AG08395 (cell line): ENCODE measurements at regions not wholly inside any gene's neighbourhood (a gene's known extent, or its start where the extent isn't known, plus 50 kb on each side); places are given as distances from the start of the nearest gene placed in this dataset.
"Not testable (repeated sequence)": the region's sequence is repeated elsewhere in the genome, so short reads cannot be mapped to it uniquely, and the experiment has no call there.

Experiments
- DNase-seq: peaks from one replicate; pipeline ENCODE4 v3.0.0; 2012; ENCODE audit warnings: mixed read lengths, low spot score

DNA sequence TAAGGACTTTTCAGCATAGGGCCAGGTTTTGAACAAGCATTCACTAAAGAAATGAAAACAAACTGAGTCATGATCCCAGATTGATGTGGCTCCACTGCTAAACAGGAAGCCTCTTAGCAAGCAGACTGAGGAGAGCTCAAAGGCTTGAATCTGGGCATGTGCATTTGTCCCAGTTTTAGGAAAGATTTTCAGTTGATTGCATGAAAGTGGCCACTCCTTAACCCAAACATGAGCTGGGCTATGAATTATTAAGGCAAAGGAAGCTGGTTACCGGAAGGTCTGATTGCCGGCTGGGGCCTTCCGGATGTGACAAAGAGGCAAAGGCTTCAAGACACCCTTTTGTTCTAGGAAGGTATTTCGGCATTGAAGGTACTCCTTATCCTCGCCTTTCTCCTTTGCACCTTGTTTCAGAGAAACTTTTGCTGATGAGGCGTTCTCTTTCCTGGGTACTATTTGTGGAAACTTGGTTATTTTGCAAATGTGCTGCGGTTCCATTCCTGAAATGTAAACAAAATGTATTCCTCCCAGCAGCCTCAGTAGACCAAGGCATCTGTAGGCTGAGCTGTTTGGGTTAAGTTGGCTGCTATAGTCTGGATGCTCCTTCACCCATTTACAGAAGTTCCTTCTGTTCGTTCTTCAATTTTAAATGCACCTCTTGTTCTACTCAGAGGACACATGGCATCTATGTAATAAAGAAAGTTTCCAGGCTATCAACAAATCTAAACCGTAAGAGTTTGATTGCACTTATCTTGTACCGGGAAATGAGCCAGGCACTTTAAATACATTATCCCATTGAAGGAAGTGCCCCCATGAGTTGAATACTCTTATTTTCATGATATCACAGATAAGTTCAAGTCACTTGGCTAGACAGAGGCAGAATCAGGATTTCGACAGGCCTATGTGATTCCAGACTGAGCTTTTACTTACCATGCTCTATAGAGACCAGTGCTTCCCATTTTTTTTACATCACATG, 115.6 kb upstream of the METAP2 start:
- no peak for DNase-seq

DNA sequence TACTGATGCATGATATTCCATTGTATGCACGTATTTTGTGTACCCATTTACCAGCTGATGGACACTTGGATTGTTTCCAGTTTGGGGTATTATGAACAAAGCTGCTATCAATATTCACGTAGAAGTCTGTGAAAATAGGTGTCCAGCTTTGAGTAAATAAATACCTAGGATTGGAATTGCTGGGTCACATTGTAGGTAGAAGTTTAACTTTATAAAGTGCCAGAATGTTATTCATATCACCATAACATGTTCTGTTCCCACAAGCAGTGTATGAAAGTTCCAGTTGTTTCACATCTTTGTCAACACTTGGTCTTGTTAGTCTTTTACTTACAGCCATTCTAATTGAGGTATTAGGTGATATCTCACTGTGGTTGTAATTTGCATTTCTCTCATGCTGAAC, 108.0 kb upstream of the METAP2 start:
- DNase-seq, result no peak

DNA sequence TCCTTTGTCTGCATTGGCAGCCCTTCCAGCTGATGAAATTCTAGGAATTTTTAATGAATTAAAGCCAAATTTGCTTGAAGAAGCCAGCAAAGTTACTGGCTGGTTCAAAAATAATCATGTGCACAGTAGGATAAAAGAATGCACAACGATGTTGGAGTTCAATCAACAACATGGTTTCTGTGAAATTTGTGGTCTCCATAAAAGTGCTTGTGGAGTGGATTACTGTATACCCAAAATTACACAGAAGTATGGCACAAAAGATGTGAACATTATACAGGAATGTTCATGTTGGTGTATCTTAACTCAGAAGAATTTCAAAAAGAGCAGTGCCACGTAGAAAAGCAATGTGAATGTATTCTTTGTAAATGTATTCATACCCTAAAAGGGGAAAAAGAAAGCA, 105.0 kb upstream of the METAP2 start:
- DNase-seq, result peak; percentile 6

GRCh38 chr12:95371571-95371970, 102.4 kb upstream of the METAP2 start:
- DNase-seq, result no peak

DNA sequence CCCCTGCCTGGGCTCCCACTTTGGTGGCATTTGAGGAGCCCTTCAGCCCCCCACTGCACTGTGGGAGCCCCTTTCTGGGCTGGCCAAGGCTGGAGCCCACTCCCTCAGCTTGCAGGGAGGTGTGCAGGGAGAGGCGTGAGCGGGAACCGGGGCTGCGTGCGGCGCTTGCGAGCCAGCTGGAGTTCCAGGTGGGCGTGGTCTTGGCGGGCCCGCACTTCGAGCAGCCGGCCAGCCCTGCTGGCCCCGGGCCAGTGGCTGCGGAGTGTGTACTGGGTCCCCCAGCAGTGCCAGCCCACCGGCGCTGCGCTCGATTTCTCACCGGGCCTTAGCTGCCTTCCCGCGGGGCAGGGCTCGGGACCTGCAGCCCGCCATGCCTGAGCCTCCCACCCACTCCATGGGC, 94.5 kb upstream of the METAP2 start:
- not testable (repeated sequence) for DNase-seq

DNA sequence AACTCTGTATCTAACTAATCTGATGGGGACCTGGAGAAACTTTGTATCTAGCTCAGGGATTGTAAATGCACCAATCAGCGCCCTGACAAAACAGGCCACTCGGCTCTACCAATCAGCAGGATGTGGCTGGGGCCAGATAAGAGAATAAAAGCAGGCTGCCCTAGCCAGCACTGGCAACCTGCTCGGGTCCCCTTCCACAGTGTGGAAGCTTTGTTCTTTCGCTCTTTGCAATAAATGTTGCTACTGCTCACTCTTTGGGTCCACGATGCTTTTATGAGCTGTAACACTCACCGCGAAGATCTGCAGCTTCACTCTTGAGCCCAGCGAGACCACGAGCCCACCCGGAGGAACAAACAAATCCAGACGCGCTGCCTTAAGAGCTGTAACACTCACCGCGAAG, 93.6 kb upstream of the METAP2 start:
- DNase-seq, result not testable (repeated sequence)

- no peak for DNase-seq
Observed at GRCh38 chr12:95380997-95381786, 92.8 kb upstream of the METAP2 start.

DNA sequence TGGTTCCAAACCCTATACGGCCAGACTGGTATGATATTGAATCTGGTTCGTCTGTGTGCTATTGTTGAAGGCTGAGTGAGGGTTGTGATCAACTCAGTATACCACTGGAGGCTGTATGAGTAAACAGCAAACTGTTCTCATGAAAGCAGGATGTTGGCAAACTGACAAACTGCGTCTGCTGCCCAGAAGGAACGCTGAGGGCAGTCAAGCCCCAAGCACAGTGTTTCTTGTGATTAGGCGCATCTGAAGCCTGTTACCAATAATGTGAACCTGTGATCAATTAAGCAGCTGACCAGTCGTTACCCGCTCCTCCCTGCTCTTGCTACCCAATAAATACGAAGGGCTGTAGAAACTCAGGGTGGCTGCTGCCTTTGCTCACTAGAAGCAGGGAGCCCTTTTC, 90.0 kb upstream of the METAP2 start:
- peak; percentile 31 for DNase-seq

DNA sequence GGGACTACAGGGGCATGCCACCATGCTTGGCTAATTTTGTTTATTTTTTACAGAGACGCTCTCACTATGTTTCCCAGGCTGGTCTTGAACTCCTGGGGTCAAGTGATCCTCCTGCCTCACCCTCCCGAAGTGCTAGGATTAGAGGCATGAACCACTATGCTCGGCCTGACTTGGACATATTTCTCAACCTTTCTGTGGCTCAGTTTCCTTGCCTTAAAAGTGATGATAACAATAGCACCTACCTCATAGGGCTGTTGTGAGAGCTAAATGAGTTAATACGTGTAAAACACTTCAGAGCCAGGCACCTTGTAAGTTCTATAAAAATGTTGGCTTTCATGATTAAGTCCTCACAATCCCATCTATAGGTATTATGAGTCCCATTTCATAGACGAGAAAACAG, 89.2 kb upstream of the METAP2 start:
- no peak for DNase-seq

DNA sequence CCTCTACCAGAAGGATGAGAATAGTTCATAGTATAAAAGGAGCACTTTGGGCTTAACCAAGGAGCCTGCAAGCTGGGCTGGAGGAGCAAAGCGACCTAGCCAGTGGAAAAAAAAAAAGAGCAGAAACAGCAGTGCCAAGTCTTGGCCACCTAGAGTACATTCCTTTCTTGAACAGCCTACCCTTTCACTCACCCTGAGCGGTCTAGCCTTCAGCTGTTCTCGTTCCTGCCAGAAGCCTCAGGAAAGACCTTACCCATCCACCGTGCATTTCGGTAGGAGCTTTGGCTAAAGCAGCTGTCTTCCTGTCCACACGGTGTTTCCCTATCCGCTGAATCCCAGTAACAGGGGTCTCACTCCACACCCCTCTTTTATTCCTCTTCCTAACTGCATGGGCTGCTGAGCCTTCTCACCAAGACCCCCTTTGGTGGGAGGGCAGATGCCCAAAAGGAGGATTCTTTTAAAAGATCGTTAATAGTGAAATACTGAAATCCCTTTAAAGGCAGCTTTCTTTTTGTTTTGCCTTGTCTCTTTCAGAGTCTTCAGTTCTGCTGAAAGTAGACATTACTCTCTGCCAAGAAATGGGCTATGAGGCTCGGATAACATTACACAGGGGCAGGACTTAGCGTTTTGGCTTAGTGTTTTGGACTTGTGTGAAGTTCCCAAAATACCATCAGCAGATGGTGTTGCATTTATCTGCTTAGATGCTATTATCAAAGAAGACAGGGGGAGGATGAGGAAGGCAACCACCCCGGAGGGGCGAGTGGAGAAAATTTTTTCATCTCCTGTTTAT, 88.5 kb upstream of the METAP2 start:
- peak; percentile 44 for DNase-seq

DNA sequence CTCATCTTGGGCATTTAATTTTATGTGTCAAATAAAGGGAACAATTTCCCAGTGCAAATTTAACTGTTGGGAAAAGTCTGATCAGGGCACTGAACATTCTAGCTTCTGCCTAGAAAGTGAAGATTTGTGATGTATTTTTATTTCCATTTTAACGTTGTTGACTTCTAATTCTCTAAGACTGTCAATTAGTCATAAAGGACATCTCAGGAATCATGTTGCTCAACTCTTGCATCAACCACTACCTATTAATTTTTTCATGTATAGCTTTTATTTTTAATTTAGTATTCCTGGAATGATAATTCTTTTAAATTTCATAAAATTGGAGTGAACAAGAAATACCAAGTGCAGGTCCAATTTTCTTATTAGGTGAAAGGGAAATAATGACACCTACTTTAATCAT, 87.9 kb upstream of the METAP2 start:
- no peak for DNase-seq

- DNase-seq, result not testable (repeated sequence)
Observed at GRCh38 chr12:95388260-95388659, 85.7 kb upstream of the METAP2 start.

DNA sequence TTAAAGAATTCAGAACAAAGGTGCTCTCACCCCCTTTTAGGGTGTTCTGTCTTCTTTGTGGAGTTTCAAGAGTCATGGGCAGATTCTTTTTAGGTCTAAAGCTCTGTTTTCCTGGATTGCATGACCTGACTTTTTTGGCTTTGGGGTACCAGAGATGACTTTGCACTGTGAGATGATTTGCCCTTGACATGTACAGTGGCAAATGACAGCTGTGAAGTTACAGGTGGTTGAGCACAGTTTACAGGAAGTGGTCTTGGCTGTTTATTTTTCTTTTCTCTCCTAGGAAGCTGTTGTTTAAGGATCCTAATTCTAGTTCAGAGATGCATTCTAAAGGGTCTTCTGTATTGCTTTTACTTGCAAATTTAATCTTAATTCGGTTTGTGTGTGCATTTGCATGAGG, 83.8 kb upstream of the METAP2 start:
- no peak for DNase-seq

DNA sequence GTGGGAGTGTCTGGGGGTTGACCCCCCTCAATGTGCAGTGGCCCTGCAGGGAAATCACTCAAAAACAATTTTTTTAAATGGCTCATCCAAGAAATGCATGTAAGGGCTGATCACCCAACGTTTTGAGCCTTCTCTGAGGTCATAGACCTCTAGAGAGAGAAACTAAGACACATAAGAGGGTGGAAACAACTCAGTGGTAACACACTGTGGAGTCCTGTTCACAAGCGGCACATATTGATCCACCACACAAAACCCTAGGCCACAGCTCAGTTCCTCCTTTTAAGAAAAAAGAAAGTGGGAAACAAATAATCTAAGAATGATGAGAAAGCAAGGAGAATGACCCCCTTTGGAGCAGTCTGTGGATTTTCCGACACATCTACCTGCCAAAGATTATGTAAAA, 83.0 kb upstream of the METAP2 start:
- no peak for DNase-seq

DNA sequence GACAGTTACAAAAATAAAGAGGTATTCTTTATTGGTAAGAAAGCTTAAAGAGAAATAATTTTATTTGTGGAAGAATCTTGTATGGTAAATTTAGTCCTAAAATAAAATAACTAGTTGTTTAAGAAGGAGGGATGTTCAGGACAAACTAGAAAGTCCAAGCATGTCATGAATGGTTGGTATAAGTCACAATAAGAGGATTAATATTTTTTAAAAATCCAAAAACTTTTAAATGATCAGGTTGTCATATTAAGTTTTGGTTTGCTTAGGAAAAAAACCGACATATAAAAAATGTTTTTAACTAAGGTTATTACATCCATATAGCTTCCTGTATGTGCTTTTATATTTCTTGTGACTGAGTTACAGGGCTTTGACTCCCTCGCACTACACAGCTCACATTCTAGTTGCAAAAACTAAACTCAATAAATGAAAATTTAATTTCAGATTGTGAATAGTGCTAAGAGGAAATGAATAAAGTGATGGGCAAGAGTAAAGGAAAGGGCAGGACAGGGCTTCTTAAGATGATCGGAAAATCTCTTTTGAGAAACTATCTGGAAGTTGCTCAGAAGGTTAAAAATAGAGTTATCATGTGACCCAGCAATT, 80.7 kb upstream of the METAP2 start:
- DNase-seq, result no peak

DNA sequence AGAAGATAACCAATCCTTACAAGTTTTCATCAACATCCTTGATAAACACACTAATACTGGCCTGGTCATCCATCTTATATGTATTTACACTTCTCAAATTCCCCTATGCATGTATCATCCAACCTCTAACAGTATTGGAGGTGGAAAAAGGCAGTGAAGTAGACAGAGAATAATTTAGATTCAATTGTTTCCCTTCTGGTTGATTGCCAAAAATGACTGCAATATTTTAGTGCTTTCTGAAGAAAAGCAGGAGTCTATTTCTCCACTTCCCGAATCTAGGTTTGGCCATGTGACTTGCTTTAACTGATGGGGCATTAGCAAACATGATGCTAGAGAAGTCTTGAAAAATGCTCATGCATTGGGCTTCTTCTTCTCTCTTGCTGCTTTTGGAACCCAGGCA, 78.3 kb upstream of the METAP2 start:
- DNase-seq, result no peak

DNA sequence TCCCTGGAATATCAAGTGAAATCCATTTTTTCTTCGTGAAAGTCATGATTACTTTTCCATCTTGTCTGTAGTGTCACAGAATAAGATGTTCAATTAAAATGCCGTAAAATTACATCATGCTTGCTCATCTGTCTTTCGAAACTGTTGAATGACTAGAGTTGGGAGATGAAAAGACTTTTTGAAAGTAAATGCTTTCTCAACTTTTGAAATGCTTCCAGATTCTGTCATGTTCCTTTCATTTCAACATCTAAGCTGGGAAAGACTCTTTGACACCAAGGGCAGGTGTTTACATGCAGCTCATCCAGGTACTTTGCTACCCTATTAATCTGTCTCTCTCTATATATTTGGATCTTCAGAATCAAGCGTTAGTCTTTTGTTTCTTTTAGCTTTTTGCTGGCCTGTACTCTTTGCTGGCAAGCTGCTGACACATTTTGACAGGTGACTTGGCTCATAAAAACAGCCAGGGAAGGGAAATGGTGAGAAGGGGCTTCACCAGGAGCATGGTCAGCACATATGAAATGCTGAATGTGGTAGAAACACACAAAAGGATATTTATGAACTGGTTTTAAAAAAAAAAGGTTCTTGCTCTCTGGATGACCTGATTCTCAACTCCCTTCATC, 77.0 kb upstream of the METAP2 start:
- DNase-seq, result peak; percentile 68

GRCh38 chr12:95397571-95397970, 76.4 kb upstream of the METAP2 start:
- no peak for DNase-seq

- no peak for DNase-seq
Observed at GRCh38 chr12:95402096-95402495, 71.9 kb upstream of the METAP2 start.

DNA sequence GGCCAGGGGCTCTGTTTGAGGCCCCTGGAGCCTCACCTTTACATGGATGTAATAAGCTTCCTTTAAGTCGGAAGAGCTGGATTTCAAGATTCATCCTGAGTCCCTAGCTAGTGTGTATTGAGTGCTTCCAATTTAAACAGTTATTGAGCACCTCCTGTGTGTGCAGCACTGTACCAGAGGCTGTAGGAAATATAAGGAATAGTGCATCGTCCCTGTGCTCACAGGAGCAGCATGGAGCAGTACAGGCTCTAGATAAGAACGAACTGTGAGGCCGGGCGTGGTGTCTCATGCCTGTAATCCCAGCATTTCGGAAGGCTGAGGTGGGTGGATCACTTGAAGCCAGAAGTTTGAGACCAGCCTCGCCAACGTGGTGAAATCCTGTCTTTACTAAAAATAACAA, 65.8 kb upstream of the METAP2 start:
- no peak for DNase-seq

- DNase-seq, result no peak
Observed at GRCh38 chr12:95411057-95411456, 62.9 kb upstream of the METAP2 start.
